ENCODE measurements at regions not wholly inside any gene's neighbourhood (a gene's known extent, or its start where the extent isn't known, plus 50 kb on each side); places are given as distances from the start of the nearest gene placed in this dataset.
A peak's percentile ranks its signal among the peaks of the same experiment; 100 is the strongest.

DNA sequence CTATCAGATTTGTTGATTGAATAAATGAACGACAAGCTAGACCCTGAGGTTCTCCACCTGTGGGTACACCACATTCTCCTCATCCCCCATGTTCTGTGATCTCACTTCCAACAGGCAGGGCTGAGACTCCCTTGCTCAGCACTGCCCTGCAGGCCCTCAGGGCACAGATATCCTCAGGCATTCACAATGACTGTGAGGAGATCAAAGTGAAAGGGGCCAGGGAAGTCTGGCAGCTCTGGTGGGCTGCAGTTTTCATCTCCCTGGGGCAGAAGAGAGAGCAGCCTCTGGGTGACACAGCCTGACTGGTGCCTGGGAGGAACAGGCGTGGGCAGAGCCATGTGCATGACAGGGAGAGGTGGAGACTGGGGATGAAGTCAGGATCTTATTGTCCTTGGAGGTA is 142.4 kb upstream of the C9orf72 start:
- Histone ChIP-seq H3K4me3 (ENCODE audit: low read depth, low read length) (no peak overlapping the region), H3K4me1 (no peaks in the 10 kb centered on the region), H3K9me3 (no peaks in the 10 kb centered on the region), H3K36me3 (no peaks in the 10 kb centered on the region), H3K27me3 (no peaks in the 10 kb centered on the region)
- DNase-seq = peak; percentile 29
- TF ChIP-seq, protein P1, sequence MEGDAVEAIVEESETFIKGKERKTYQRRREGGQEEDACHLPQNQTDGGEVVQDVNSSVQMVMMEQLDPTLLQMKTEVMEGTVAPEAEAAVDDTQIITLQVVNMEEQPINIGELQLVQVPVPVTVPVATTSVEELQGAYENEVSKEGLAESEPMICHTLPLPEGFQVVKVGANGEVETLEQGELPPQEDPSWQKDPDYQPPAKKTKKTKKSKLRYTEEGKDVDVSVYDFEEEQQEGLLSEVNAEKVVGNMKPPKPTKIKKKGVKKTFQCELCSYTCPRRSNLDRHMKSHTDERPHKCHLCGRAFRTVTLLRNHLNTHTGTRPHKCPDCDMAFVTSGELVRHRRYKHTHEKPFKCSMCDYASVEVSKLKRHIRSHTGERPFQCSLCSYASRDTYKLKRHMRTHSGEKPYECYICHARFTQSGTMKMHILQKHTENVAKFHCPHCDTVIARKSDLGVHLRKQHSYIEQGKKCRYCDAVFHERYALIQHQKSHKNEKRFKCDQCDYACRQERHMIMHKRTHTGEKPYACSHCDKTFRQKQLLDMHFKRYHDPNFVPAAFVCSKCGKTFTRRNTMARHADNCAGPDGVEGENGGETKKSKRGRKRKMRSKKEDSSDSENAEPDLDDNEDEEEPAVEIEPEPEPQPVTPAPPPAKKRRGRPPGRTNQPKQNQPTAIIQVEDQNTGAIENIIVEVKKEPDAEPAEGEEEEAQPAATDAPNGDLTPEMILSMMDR (IDR thresholded peaks at IDR 0.05; ENCODE audit: low read depth, low read length) = no peak

DNA sequence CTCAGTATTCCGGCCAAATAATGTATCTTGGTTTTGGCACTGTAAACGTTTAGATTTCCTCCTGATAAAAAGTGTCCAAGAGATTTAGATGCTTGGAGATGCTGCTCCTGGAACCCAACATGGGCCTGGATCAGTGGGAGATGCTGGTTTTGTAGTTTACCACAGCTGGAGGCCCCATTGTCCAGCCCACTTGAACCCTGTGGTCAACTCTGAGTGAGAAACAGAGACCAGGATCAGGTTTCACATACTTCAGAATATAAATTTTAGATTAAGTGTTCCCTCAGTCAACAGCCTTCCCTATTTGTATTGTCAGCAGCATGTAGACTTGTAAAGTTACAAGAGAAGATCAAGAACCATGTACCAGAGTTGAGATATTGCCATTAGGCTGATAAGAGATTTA is 144.7 kb upstream of the C9orf72 start:
- Histone ChIP-seq H3K36me3 (no peaks in the 10 kb centered on the region), H3K4me3 (ENCODE audit: low read depth, low read length) (no peak overlapping the region), H3K4me1 (no peaks in the 10 kb centered on the region), H3K27me3 (no peaks in the 10 kb centered on the region), H3K9me3 (no peaks in the 10 kb centered on the region)
- DNase-seq = no peak
- TF ChIP-seq, protein P1 (IDR thresholded peaks at IDR 0.05; ENCODE audit: low read depth, low read length) = no peak

DNA sequence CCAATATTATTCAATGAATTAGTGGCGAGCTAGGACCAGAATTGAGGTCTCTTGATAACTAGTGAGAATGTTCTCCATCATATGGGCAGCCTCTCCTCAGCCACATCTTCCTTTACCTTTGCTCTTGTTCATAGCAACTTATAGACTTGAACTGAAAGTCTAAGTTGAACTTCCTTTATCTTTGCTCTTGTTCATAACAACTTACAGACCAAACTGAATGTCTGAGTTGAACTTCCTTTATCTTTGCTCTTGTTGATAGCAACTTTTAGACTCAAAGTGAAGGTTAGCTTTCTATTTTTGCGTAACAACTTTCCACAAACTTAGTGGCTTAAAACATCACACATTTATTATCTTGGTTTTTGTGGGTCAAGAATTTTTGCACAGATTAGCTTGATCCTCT is 146.4 kb upstream of the C9orf72 start:
- no peaks in the 10 kb centered on the region for H3K36me3 ChIP-seq
- TF ChIP-seq, protein P1 (IDR thresholded peaks at IDR 0.05; ENCODE audit: low read depth, low read length) = no peak
- H3K4me3 ChIP-seq (ENCODE audit: low read depth, low read length) = no peak overlapping the region
- no peaks in the 10 kb centered on the region for H3K27me3 ChIP-seq
- no peaks in the 10 kb centered on the region for H3K9me3 ChIP-seq
- DNase-seq = no peak
- H3K4me1 ChIP-seq = no peaks in the 10 kb centered on the region

DNA sequence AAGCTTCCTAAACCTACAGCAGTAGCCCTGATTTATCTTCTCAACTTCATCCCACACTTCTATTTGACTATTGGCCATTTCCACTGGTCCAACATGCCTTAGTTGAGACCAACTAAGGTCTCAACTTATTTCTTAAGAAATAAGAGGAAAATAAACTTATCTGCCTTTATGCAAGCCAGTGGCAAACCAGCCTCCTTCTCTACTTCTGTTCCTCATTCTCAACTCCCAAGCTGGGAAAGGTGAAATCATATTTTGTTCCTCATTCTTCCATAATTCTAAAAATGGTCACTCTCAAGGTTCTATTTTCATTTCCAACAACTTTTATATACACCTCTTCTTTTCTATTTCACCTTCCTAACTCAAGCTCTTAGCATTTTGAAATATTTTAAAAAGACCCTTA is 149.6 kb upstream of the C9orf72 start:
- peaks cover 5% of the 10 kb centered on the region; the same call in 1 of the 2 replicates for H3K4me1 ChIP-seq
- no peak for DNase-seq
- no peaks in the 10 kb centered on the region for H3K36me3 ChIP-seq
- H3K4me3 ChIP-seq (ENCODE audit: low read depth, low read length) = no peak overlapping the region
- H3K9me3 ChIP-seq = no peaks in the 10 kb centered on the region
- TF ChIP-seq, protein P1 (IDR thresholded peaks at IDR 0.05; ENCODE audit: low read depth, low read length) = no peak
- no peaks in the 10 kb centered on the region for H3K27me3 ChIP-seq

DNA sequence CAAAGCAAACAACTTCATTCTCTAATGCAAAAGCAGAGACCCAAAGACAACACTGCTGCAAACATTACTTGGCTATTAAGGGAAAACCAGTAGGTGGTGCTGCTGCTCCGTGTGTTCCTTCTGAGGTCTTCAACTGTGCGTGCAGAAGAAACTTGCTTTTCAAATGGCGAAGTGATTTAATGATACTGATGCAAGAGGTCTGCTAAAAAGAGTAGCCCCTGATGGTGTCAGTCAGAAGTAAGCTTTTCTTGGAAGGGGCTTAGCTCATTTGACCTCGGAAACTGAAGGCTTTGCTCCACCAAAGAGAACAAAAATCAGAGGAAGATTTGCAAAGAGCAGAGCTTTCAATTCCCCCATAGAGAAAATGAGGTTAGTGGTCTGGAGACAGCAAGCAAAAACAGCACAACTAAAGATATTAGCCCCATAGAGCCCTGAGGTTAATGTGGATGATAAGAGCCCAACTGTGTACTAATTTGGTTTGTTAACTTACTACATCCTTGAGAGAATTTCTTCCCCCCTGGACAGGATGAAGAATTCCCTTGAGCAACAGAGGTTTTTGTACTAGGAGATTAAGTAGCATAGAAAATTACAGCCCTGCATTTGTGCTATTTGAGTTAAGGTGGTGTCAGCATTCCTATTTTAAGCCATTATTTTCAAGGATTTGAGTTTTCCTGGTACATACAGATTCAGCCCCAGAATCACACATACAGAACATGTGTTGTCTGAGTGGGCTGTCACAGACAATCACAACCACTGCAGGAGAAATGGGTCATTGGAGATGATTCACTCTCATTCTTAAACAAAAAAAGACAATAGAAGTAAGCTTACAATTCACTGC is 153.2 kb upstream of the C9orf72 start:
- H3K27me3 ChIP-seq = no peaks in the 10 kb centered on the region
- peak; percentile 80 for DNase-seq
- peak overlapping the region; percentile 20 for H3K4me3 ChIP-seq (ENCODE audit: low read depth, low read length)
- no peaks in the 10 kb centered on the region for H3K36me3 ChIP-seq
- peaks cover 5% of the 10 kb centered on the region; the same call in 1 of the 2 replicates for H3K4me1 ChIP-seq
- TF ChIP-seq, protein P1 (IDR thresholded peaks at IDR 0.05; ENCODE audit: low read depth, low read length) = peak; percentile 94
- H3K9me3 ChIP-seq = no peaks in the 10 kb centered on the region

DNA sequence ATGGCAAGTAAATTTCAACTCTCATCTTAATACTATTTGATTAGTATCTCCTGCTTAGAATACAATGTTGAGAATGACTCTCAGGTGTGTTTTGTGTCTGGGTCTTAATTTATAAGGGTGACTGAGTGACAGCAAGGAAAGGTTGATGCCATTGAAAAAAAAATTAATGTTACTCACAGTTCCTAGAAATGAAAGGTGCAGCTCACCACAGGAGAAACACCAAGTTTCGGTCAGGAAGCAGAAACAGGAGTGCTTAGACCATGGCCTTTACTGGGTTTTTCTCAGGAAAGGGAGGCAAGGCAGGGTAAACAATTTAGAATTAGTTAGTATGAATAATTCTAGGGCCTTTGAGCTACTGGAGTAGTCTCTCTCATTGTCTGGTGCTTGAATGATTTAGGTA is 159.2 kb upstream of the C9orf72 start:
- Histone ChIP-seq H3K27me3 (no peaks in the 10 kb centered on the region), H3K4me1 (peaks cover 2% of the 10 kb centered on the region; the same call in 1 of the 2 replicates), H3K36me3 (no peaks in the 10 kb centered on the region), H3K9me3 (no peaks in the 10 kb centered on the region; the same call in 1 of the 2 replicates), H3K4me3 (ENCODE audit: low read depth, low read length) (no peak overlapping the region)
- TF ChIP-seq, protein P1 (IDR thresholded peaks at IDR 0.05; ENCODE audit: low read depth, low read length) = no peak
- DNase-seq = no peak
